ENCODE measurements at regions not wholly inside any gene's neighbourhood (a gene's known extent, or its start where the extent isn't known, plus 50 kb on each side); places are given as distances from the start of the nearest gene placed in this dataset.

DNA sequence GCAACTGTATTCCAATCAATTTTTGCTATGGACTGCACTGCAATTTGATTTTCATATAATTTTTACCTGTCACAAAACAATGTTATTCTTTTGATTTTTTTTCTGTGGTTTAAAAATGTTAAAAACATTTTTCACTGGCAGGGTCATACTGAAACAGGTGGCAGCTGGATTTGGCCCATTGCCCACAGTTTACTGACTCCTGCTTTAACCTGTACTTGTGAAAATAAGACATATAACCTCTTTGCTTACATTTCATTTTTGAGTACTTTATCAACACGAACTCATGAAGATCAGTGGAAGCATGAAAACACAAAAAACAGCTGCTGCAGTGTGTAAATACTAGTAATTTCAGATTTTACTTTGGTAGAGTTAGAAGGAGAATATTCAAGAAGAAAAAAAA lies 313.1 kb downstream of the WDR72 start:
- Histone ChIP-seq H3K56ac (ENCODE audit: insufficient read length, low read depth, low read length) (no peak overlapping the region), H2BK120ac (ENCODE audit: low read depth, low read length, poor library complexity, severe bottlenecking) (no peak overlapping the region), H3K79me2 (ENCODE audit: insufficient read depth, low read length) (no peaks in the 10 kb centered on the region), H2BK5ac (ENCODE audit: insufficient read length, low read length) (no peak overlapping the region), H2AK5ac (ENCODE audit: insufficient read length, low read length) (no peak overlapping the region), H2BK12ac (ENCODE audit: insufficient read length, low read depth, low read length) (no peak overlapping the region), H2BK20ac (ENCODE audit: low read depth, low read length, poor library complexity, severe bottlenecking) (no peak overlapping the region), H2AFZ (ENCODE audit: low read length) (no peak overlapping the region), H3K23ac (ENCODE audit: insufficient read length, low read depth, low read length) (no peak overlapping the region), H3K4me2 (ENCODE audit: insufficient read depth, insufficient read length, low read length) (no peak overlapping the region), H3K27me3 (ENCODE audit: insufficient read depth, low read length) (no peaks in the 10 kb centered on the region), H3K27ac (ENCODE audit: insufficient read length, low read depth, low read length) (no peak overlapping the region), H3K18ac (ENCODE audit: insufficient read length, low read depth, low read length) (no peak overlapping the region), H3K9me3 (ENCODE audit: control insufficient read depth, low read depth, low read length) (no peaks in the 10 kb centered on the region), H3K4me1 (ENCODE audit: insufficient read depth, low read length) (no peaks in the 10 kb centered on the region), H3K4ac (ENCODE audit: low read depth, low read length) (no peak overlapping the region), H4K91ac (ENCODE audit: insufficient read length, low read depth, low read length) (no peak overlapping the region), H4K5ac (ENCODE audit: insufficient read length, low read depth, low read length) (no peak overlapping the region), H2BK15ac (ENCODE audit: low read depth, low read length) (no peak overlapping the region), H3K23me2 (ENCODE audit: insufficient read length, low read depth, low read length, poor library complexity, severe bottlenecking) (no peaks in the 10 kb centered on the region), H3T11ph (ENCODE audit: low read length) (no peak overlapping the region), H3K79me1 (ENCODE audit: insufficient read depth, low read depth, low read length, poor library complexity, severe bottlenecking) (no peaks in the 10 kb centered on the region), H4K20me1 (ENCODE audit: control insufficient read depth, insufficient read depth, insufficient read length) (no peaks in the 10 kb centered on the region), H3K14ac (ENCODE audit: insufficient read depth, low read length) (no peak overlapping the region), H3K9ac (ENCODE audit: extremely low read depth, insufficient read length, low read length) (no peak overlapping the region), H4K8ac (replicated peaks; ENCODE audit: insufficient read length, low read depth, low read length) (no peak overlapping the region)
- no peak overlapping the region for H3K4me3 Mint-ChIP-seq
- no CpG with 5 or more reads among the region's 1 CpG for WGBS (ENCODE audit: extremely low coverage, insufficient read length, low lambda C conversion rate)
- TF ChIP-seq CTCF (conservative IDR thresholded peaks at IDR 0.05) = no peak
- no peaks in the 10 kb centered on the region for H3K36me3 Mint-ChIP-seq (ENCODE audit: insufficient read depth in 1 of 3, low read depth in 3 of 3)
- H3K27ac Mint-ChIP-seq = no peak overlapping the region
- H3K9me3 Mint-ChIP-seq = no peaks in the 10 kb centered on the region
- no peak for DNase-seq
- H3K27me3 Mint-ChIP-seq (ENCODE audit: low read depth) = no peaks in the 10 kb centered on the region; the same call in none of the 2 replicates
- peaks cover 23 to 28% of the 10 kb centered on the region in 2 experiments for H3K4me1 Mint-ChIP-seq
